ENCODE measurements at regions not wholly inside any gene's neighbourhood (a gene's known extent, or its start where the extent isn't known, plus 50 kb on each side); places are given as distances from the start of the nearest gene placed in this dataset.

DNA sequence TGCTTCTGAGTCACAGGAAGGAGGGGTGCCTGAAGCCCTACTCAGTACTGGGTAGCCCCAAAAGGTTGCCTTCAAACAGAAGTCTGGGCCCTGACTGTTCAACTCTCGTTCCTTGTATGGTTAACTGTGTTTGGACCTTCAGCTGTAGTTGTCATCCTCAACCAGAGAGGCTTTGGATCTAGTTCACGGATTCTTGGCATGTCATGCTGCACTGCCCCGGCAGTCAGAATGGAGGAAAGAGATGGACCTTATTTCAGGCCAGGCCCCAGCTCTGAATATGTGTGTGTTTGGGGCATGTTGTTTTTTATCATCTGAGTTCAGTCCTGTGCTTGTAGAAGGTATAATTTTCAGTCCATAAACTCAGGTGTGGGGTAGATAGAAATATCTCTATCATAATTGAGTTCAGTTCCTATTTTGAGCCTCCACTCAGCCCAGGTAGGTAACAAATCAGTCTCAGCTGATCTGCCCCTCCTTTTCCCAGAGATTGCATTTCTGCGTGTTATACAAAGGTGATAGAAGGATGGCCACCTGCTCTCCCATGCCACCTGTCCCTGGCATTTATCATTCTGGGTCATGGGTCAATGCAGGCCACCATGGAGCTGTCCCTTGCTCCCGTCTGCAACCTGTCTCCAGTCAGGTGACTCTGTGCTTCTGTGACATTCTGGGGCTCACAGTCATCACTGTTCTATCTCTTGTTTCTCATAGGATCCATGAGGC is 127.5 kb upstream of the CPEB4 start:
- TF ChIP-seq, protein P1, sequence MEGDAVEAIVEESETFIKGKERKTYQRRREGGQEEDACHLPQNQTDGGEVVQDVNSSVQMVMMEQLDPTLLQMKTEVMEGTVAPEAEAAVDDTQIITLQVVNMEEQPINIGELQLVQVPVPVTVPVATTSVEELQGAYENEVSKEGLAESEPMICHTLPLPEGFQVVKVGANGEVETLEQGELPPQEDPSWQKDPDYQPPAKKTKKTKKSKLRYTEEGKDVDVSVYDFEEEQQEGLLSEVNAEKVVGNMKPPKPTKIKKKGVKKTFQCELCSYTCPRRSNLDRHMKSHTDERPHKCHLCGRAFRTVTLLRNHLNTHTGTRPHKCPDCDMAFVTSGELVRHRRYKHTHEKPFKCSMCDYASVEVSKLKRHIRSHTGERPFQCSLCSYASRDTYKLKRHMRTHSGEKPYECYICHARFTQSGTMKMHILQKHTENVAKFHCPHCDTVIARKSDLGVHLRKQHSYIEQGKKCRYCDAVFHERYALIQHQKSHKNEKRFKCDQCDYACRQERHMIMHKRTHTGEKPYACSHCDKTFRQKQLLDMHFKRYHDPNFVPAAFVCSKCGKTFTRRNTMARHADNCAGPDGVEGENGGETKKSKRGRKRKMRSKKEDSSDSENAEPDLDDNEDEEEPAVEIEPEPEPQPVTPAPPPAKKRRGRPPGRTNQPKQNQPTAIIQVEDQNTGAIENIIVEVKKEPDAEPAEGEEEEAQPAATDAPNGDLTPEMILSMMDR (IDR thresholded peaks at IDR 0.05; ENCODE audit: low read depth, low read length) = no peak
- no peak for DNase-seq (ENCODE audit: low read depth in 1 of 2, low spot score in 1 of 2)
- H3K27ac ChIP-seq = no peak overlapping the region

DNA sequence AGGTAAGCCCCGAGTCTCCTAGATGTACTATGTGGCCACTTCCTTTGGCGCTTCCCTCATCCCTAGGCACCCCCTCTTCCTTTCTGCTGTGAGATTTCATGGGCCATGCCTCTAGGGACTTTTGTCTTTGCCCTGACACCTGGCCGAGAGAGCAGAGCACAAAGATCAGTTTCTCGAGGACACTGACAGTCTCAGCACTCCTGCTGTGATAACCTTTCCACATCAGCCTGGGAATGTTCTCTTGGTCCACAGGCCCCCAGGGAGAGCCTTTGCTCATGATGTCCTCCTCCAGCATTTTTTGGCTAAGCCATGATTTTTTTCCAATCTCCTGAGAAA is 127.0 kb upstream of the CPEB4 start:
- TF ChIP-seq, protein P1 (IDR thresholded peaks at IDR 0.05; ENCODE audit: low read depth, low read length) = no peak
- peaks cover 29% of the 10 kb centered on the region for H3K4me1 ChIP-seq (ENCODE audit: low read depth)
- H3K27me3 ChIP-seq = no peaks in the 10 kb centered on the region
- no peak for DNase-seq (ENCODE audit: low read depth in 1 of 2, low spot score in 1 of 2)
- no peak overlapping the region for H3K4me3 ChIP-seq
- no peaks in the 10 kb centered on the region for H3K9me3 ChIP-seq (ENCODE audit: low read depth)
- H3K36me3 ChIP-seq = no peaks in the 10 kb centered on the region
- H3K27ac ChIP-seq = no peak overlapping the region

More for the DNA sequence above, 127.5 kb upstream of the CPEB4 start:
- H3K4me3 ChIP-seq = no peak overlapping the region
- H3K4me1 ChIP-seq (ENCODE audit: low read depth) = peaks cover 29% of the 10 kb centered on the region
- H3K9me3 ChIP-seq (ENCODE audit: low read depth) = no peaks in the 10 kb centered on the region
- H3K27me3 ChIP-seq = no peaks in the 10 kb centered on the region
- H3K36me3 ChIP-seq = no peaks in the 10 kb centered on the region

DNA sequence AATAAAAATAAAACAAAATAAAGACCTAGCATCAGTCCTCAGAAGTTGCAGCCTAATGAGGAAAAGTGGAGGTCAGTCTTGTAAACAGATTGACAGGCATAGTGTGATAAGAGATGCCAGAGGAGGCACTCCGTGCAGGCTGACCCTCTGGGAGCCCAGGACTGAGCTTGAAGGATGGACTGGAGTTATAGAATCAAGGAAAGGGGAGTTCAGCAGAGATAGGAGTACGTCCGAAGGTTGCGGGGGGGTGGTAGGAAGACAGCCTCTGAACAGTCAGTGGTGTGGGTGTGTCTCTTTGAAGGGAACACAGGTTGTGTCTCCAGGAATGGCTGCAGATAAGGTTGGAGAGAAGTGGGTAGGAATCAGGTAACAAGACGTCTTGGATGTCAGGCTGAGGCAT is 126.1 kb upstream of the CPEB4 start:
- Histone ChIP-seq H3K27ac (no peak overlapping the region), H3K36me3 (no peaks in the 10 kb centered on the region), H3K9me3 (ENCODE audit: low read depth) (no peaks in the 10 kb centered on the region), H3K27me3 (no peaks in the 10 kb centered on the region), H3K4me3 (no peak overlapping the region), H3K4me1 (ENCODE audit: low read depth) (peaks cover 29% of the 10 kb centered on the region)
- TF ChIP-seq, protein P1 (IDR thresholded peaks at IDR 0.05; ENCODE audit: low read depth, low read length) = no peak
- DNase-seq (ENCODE audit: low read depth in 1 of 2, low spot score in 1 of 2) = no peak

DNA sequence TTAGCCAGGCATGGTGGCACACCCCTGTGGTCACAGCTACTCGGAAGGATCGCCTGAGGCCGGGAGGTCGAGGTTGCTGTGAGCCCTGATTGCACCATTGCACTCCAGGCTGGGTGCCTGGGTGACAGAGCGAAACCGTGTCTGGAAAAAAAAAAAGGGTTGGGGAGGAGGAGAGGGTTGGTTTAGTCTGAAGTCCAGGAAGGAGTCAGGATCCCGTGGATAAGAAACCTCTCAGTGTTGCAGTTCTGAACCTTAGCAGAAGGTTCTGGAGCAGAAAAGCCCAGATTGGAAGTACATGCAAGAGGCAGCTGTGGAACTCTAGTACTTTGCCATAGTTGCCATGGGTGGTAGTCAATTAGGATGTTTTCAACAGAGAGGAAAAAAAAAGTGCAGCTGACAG is 125.2 kb upstream of the CPEB4 start:
- H3K27me3 ChIP-seq = no peaks in the 10 kb centered on the region
- no peaks in the 10 kb centered on the region for H3K36me3 ChIP-seq
- H3K4me1 ChIP-seq (ENCODE audit: low read depth) = peaks cover 22% of the 10 kb centered on the region
- no peak overlapping the region for H3K27ac ChIP-seq
- DNase-seq (ENCODE audit: low read depth in 1 of 2, low spot score in 1 of 2) = no peak
- H3K4me3 ChIP-seq = no peak overlapping the region
- no peaks in the 10 kb centered on the region for H3K9me3 ChIP-seq (ENCODE audit: low read depth)
- TF ChIP-seq, protein P1 (IDR thresholded peaks at IDR 0.05; ENCODE audit: low read depth, low read length) = no peak

DNA sequence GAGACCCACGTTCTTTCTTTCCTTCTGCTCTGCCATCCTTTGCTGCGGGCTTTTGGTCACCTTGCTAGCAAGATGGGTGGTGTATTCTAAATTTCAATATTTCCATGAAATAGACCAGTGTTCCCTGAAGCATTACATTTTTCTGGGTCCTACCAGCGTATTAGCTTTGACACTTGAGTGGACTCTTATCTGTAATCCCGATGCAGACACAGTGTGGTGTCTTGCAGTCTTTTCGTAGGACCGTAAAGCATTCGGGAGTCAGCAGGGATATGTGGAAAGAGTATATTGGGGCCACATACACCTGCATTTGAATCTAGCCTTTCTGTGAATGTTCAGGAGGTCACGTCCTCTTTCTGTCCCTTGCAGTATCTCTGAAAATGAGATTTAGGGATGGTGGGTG is 124.7 kb upstream of the CPEB4 start:
- TF ChIP-seq, protein P1 (IDR thresholded peaks at IDR 0.05; ENCODE audit: low read depth, low read length) = no peak
- Histone ChIP-seq H3K4me3 (no peak overlapping the region), H3K9me3 (ENCODE audit: low read depth) (no peaks in the 10 kb centered on the region), H3K36me3 (no peaks in the 10 kb centered on the region), H3K27me3 (no peaks in the 10 kb centered on the region), H3K27ac (no peak overlapping the region), H3K4me1 (ENCODE audit: low read depth) (peaks cover 20% of the 10 kb centered on the region)
- DNase-seq (ENCODE audit: low read depth in 1 of 2, low spot score in 1 of 2) = no peak

Data from cardiac muscle cell (in vitro differentiated cells and primary cell).